ENCODE measurements at regions not wholly inside any gene's neighbourhood (a gene's known extent, or its start where the extent isn't known, plus 50 kb on each side); places are given as distances from the start of the nearest gene placed in this dataset.
"Not testable (repeated sequence)": the region's sequence is repeated elsewhere in the genome, so short reads cannot be mapped to it uniquely, and the experiment has no call there.

- DNase-seq (ENCODE audit: low spot score), result not testable (repeated sequence)
These were observed 137.3 kb upstream of the ZNF469 start for GRCh38 chr16:88245241-88246081.

DNA sequence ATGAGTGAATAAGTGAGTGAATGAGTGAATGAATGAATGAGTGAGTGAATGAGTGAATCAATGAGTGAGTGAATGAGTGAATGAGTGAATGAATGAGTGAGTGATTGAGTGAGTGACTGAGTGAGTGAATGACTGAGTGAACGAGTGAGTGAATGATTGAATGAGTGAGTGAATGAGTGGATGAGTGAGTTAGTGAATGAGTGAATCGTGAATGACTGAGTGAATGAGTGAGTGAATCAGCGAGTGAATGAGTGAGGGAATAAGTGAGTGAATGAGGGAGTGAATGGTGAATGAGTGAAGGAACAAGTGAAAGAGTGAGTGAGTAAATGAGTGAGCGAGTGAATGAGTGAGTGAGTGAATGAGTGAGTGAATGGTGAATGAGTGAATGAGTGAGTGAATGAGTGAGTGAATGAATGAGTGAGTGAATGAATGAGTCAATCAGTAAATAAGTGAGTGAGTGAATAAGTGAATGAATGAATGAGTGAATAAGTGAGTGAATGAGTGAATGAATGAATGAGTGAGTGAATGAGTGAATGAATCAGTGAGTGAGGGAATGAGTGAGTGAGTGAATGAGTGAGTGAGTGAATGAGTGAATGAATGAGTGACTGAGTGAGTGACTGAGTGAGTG lies 135.7 kb upstream of the ZNF469 start:
- DNase-seq (ENCODE audit: low spot score), result not testable (repeated sequence)

- not testable (repeated sequence) for DNase-seq (ENCODE audit: low spot score)
These were observed 135.2 kb upstream of the ZNF469 start for GRCh38 chr16:88247583-88247966.

DNA sequence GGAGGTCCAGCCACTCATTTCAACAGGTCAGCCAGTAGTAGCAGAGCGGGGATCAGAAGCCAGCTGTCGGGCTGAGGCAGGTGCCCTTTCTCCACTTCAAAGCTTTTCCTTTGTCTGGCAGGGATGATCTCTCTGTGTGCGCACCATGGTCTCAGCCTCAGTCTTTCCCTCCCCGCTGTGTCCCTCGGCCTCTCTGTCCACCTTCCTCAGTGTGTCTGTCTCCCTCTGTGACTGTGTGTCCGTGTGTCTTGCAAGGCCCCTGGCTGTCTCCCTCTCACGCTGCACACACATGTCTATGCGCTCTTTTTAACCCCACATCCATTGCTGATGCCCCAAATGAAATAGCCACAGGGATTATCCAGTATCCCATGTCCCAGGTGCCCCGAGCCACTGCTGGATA lies 134.0 kb upstream of the ZNF469 start:
- not testable (repeated sequence) for DNase-seq (ENCODE audit: low spot score)

GRCh38 chr16:88250381-88250780 lies 132.4 kb upstream of the ZNF469 start:
- DNase-seq (ENCODE audit: low spot score), result not testable (repeated sequence)

- DNase-seq (ENCODE audit: low spot score), result not testable (repeated sequence)
These were observed 130.5 kb upstream of the ZNF469 start for GRCh38 chr16:88252057-88252794.

GRCh38 chr16:88258141-88258540 lies 124.6 kb upstream of the ZNF469 start:
- not testable (repeated sequence) for DNase-seq (ENCODE audit: low spot score)

DNA sequence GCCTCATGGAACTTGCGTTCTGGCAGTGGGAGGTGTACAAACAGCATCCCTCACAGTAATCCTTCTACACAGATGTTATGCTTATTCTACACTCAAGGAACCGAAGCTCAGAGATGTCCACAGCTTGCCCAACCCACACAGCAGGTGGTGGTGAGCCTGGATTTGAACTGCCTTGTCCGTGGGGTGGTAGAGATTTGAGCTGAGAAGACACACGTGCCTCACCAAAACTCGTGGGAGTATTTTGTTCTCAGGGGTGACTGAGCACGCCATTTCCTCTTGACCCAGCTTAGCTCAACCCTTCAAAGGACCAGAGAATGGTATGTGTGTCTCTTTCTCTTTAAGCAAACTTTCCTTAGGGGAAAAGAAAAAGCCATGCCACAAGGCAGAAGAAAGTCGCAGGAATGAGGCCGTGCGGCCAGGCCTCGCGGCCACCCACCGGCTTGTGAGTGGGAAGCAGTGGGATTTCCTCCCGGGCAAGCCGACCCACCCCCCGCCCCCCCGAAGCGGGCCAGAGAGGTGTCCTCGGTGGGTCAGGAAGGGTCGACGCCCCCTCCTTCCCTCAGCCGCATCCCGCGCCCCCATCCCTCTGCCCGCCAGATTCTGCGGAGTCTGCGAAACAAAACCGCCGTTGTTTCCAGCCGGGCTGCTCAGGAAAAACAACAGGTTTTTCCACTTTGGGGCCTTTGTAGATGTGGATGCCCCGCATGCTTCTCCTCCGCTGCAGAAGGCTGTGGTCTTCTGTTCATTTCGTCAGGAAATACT lies 123.8 kb upstream of the ZNF469 start:
- DNase-seq (ENCODE audit: low spot score), result not testable (repeated sequence)

GRCh38 chr16:88259538-88259937 lies 123.2 kb upstream of the ZNF469 start:
- not testable (repeated sequence) for DNase-seq (ENCODE audit: low spot score)

DNA sequence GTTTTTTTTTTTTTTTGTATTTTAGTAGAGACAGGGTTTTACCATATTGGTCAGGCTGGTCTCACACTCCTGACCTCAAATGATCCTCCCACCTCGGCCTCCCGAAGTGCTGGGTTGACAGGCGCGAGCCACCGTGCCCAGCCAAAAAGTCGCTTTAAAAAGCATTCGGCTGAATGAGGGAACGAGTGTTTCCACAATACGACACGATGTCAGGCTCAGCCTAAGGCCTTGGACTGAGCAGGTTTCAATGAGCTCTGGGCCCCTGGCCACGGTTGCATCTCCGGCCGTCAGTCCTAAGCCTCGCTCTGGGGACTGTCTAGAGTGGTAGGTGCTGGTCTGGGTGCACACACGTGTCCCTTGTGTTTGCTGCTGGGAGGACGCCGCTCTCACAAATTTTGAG lies 122.6 kb upstream of the ZNF469 start:
- DNase-seq (ENCODE audit: low spot score), result not testable (repeated sequence)

DNA sequence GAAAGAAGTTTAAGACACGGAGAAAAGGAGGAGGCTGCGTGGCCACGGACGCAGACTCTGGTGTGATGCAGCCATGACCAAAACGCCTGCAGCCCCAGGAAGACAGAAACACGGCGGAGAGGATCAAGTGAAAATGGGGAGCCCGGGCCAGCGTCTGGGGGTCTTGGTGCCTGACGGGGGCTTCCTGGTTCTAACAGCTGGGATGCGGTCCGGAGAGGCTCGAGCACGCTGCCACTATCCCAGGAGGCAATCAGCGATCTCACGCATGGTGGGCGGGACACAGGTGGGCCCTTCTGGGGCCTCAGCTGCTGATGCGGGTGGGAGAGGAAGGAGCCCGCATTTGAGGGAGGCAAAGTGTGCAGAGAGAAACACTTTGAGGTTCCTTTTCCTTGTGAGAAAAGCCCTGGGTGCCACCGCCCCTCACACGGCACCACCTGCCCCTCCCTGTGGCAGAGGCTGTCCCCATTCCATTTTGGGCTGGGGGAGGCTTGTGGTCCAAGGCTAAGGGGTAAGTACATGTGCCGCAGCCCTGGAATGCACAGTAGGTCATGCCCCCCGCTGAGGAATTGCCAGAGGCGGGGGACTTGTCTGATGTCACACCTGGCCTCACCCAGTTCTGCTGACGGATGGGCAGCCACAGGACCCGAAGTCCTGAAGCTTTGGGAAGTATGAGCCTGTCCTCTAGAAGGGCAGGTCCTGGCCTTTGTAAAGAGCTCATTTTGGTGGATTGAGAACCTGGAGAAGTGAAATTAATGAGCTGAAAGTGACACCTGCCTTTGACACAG lies 121.7 kb upstream of the ZNF469 start:
- not testable (repeated sequence) for DNase-seq (ENCODE audit: low spot score)

- DNase-seq (ENCODE audit: low spot score), result not testable (repeated sequence)
These were observed 120.7 kb upstream of the ZNF469 start for GRCh38 chr16:88261814-88262605.

DNA sequence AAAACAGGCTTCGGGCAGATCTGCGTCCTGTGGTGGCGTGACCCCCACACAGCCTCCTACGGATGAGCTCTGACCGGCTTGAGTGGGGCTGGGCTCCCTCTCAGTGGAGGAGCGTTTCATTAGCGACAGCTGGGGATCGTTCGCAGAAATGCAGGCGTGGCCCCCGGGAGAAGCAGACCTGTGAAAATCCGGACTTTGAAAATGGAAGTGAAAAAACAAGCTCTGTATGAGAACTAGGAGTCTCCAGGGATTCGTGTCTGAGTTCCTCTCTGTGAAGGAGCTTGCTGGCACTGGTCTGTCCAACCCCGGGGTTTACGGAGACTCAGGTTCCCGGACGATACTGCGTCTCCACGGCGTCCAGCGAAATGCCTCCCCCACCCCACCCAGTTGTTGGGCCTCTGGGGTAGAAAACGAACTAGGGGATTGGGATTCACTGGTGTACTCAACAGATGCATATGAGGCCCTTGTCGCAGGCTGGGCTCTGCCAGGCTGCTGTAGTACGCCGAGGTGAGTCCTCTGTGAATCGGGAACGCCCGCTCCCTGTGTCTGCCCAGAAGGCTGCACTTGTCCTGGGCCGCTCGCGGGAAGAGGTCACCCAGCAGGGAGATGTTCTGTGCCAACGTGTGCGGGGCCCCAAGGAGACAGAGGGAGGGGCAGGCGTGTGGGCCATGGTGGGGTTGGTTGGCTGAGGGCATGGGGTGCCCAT lies 119.7 kb upstream of the ZNF469 start:
- not testable (repeated sequence) for DNase-seq (ENCODE audit: low spot score)

- not testable (repeated sequence) for DNase-seq (ENCODE audit: low spot score)
These were observed 119.0 kb upstream of the ZNF469 start for GRCh38 chr16:88263681-88264287.

DNA sequence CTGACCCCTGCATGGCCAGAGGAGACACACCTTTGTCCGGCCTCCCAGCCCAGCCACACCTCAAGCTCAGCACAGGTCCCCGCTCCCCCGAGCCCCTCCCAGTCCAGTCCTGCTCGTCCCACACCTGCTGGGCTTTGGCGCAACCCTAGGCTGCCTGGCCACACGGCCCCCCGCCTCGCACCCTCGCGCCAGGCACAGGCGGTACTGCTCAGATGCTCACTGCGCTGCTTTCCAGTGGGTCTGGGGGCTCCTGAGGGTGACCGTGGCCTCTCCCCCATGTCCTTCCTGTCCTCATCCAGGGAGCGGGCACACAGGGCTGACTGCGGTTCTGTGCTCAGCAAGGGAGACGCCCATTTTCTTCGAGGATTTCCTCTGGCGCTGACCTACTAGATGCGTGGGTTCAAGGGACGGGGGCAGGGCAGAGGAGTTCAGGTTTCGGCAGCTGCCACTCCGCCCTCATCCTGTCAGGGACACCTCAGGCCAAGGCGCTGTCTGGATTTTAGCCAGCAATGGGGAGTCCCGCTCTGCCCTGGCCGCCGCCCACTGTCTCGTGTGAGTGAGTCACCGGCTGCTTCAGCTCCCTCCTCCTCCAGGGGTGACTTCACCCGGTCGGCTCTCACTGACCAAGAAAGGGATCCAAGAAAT lies 118.0 kb upstream of the ZNF469 start:
- DNase-seq (ENCODE audit: low spot score), result no peak

DNA sequence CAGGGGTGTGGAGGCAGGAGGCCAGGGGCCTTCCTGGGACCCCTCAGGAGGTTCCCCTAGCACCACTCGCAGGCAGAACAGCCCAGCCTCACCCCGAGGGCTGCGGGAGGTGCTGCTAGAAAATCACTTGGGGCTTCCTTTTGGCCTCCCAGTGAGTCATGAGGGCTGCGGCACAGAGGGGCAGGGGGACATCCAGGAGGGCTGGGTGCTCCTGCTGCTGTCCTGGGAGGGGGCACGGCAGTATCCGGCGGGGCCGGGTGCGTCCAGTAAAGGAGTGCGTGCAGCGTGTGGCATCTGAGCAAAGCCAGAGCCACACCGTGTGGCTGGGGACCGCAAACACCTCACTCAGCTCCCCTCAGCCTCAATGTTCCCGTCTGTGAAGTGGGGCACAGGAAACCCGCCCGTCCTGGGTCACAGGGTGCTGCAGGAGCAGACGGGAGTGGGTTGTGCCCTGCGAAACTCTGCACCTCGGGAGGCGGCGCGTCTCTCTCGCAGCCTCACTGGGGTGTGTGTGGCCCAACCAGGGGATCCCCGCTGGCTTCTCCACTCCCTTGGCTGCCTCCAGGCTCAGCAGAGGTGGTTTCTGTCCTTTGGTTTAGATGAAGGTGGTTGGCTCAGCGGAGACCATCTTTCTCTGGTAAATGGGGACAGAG lies 117.3 kb upstream of the ZNF469 start:
- not testable (repeated sequence) for DNase-seq (ENCODE audit: low spot score)

DNA sequence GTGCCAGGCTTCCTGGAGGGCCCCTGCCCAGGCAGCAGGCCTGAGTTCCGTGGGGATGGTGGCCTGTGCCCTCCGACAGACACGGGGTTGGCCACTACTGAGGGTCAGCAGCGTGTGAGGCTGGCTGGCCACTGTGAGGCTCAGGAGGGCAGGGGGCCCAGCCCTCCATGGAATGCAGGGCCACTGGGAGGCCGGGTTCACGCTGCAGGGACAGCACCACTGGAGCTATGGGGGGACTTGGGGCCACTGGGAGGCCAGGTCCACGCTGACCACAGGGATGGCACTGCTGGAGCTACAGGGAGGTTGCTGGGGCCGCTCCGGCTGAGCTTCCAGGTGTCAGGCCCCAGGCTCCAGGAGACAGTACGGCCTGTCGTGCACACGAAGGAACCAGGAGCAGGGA lies 116.7 kb upstream of the ZNF469 start:
- DNase-seq (ENCODE audit: low spot score), result not testable (repeated sequence)

DNA sequence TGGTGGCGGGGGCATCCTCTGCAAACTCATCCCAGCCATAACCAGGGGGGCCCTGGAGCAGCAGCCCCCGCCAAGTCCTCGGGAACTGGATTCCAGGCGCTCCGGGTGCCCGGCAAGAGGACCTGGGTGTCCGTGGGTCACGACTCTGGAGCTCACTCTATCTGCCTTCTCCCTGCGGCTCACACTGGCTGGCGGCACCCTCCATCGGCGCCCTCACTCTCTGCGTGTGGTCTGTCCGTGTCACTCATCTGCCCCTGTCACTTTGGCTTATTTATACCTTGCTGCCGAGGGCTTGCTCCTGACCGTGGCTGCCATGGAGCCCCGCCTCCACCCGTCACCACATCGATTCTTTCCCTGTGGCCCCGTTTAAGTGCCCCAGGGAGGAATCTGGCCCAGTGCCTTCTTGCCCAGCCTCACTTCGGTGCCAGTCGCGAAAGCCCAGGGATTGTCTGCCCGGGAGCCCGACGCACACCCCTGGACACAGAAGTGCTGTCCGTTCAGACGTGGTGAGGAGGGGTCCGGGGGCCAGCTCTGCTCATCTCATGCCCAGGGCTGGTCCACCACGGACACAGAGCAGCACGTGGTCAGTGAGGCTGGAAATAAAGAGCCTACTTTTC lies 115.7 kb upstream of the ZNF469 start:
- DNase-seq (ENCODE audit: low spot score), result not testable (repeated sequence)
